GM21526 (cell line): ENCODE measurements at regions not wholly inside any gene's neighbourhood (a gene's known extent, or its start where the extent isn't known, plus 50 kb on each side); places are given as distances from the start of the nearest gene placed in this dataset.
"Not testable (repeated sequence)": the region's sequence is repeated elsewhere in the genome, so short reads cannot be mapped to it uniquely, and the experiment has no call there.

Source experiments
- ATAC-seq: cut with Tn5 transposase; IDR thresholded peaks from one replicate; pipeline ENCODE4 v1.9.1; 2021; ENCODE audit warnings: moderate library complexity; ENCODE audit not compliant: unreplicated experiment, low FRiP score

- no peak for ATAC-seq
Observed at GRCh38 chr6:100229512-100229911, 235.2 kb downstream of the SIM1 start.

GRCh38 chr6:100228834-100229441 lies 234.9 kb upstream of the MCHR2 start:
- ATAC-seq: peak; percentile 100

GRCh38 chr6:100228437-100228833 lies 234.4 kb upstream of the MCHR2 start:
- peak; percentile 16 for ATAC-seq

- ATAC-seq: no peak
Observed at GRCh38 chr6:100226811-100227210, 232.8 kb upstream of the MCHR2 start.

GRCh38 chr6:100223952-100224351 lies 229.9 kb upstream of the MCHR2 start:
- not testable (repeated sequence) for ATAC-seq

- ATAC-seq: no peak
Observed at GRCh38 chr6:100220543-100220942, 226.5 kb upstream of the MCHR2 start.

GRCh38 chr6:100217225-100218012 lies 223.4 kb upstream of the MCHR2 start:
- ATAC-seq: no peak

GRCh38 chr6:100216760-100217159 lies 222.7 kb upstream of the MCHR2 start:
- no peak for ATAC-seq

GRCh38 chr6:100212131-100212530 lies 218.1 kb upstream of the MCHR2 start:
- no peak for ATAC-seq

GRCh38 chr6:100210137-100211117 lies 216.4 kb upstream of the MCHR2 start:
- ATAC-seq: no peak

GRCh38 chr6:100209323-100210136 lies 215.5 kb upstream of the MCHR2 start:
- no peak for ATAC-seq

GRCh38 chr6:100203400-100203799 lies 209.4 kb upstream of the MCHR2 start:
- no peak for ATAC-seq

- ATAC-seq: no peak
Observed at GRCh38 chr6:100202417-100203194, 208.6 kb upstream of the MCHR2 start.

- not testable (repeated sequence) for ATAC-seq
Observed at GRCh38 chr6:100196214-100196982, 202.4 kb upstream of the MCHR2 start.

GRCh38 chr6:100195244-100195643 lies 201.2 kb upstream of the MCHR2 start:
- ATAC-seq: not testable (repeated sequence)

GRCh38 chr6:100194535-100194934 lies 200.5 kb upstream of the MCHR2 start:
- no peak for ATAC-seq

- no peak for ATAC-seq
Observed at GRCh38 chr6:100188754-100189153, 194.7 kb upstream of the MCHR2 start.

GRCh38 chr6:100186552-100186951 lies 192.5 kb upstream of the MCHR2 start:
- ATAC-seq: no peak

- peak; percentile 64 for ATAC-seq
Observed at GRCh38 chr6:100185615-100186014, 191.6 kb upstream of the MCHR2 start.
